GM12878 (cell line): ENCODE measurements at regions not wholly inside any gene's neighbourhood (a gene's known extent, or its start where the extent isn't known, plus 50 kb on each side); places are given as distances from the start of the nearest gene placed in this dataset.

ENCODE experiments used
- ATAC-seq: fragments of 200-7000 bp; cut with Tn5 transposase; 3 replicates; pipeline ENCODE4 v1.9.1; 2020; ENCODE audit warnings: mild to moderate bottlenecking, moderate library complexity
- BruUV-seq: library from RNA; stranded (reverse); fragments of 400-500 nt; replicated peaks from 2 replicates; lab custom pipeline; 2021; lab: Mats Ljungman, UMichigan
- CTCF ChIA-PET: fragments of 300-600 bp; sonication (Branson Sonifier 250); formaldehyde crosslinking; extraction: SDS; loops from one replicate; lab custom pipeline; 2021; ENCODE audit warnings: inconsistent platforms; lab: Yijun Ruan, JAX
- POLR2A ChIA-PET: fragments of 350-600 bp; formaldehyde crosslinking; extraction: SDS; loops from one replicate; lab custom pipeline; 2021; ENCODE audit warnings: inconsistent platforms; lab: Charles Lee
- RAD21 ChIA-PET: fragments of 300-600 bp; sonication (Branson Sonifier 250); formaldehyde crosslinking; loops from one replicate; lab custom pipeline; 2023; ENCODE audit warnings: antibody characterized with exemption; ENCODE audit not compliant: unreplicated experiment; lab: Charles Lee
- SMC1A ChIA-PET: fragments of 300-600 bp; sonication (Branson Sonifier 250); formaldehyde crosslinking; loops from one replicate; lab custom pipeline; 2023; ENCODE audit not compliant: unreplicated experiment, uncharacterized antibody; lab: Charles Lee
- DNase-seq: peaks from one replicate; pipeline ENCODE4 v3.0.0-alpha.2; 2011; ENCODE audit warnings: low read depth, low spot score
- FAIRE-seq: peaks from 3 replicates; lab custom pipeline; 2011; peaks lifted over from hg19 to GRCh38; lab: Jason Lieb, UNC
- H2AFZ ChIP-seq: 2 replicates; pipeline ENCODE4 v1.6.0; 2011; ENCODE audit warnings: low read depth, low read length, control low read depth; ENCODE audit not compliant: control insufficient read depth
- H3K27ac ChIP-seq: 2 replicates; pipeline ENCODE4 v1.5.1; 2011; ENCODE audit warnings: control low read depth; ENCODE audit not compliant: control insufficient read depth, insufficient read depth
- H3K27me3 ChIP-seq, 2 experiments: replicated peaks in 1 of 2; 2 replicates each; pipeline versions ENCODE4 v1.6.0 to v1.6.1; 2011; ENCODE audit warnings: low read length in 1 of 2; ENCODE audit not compliant: control insufficient read depth in 2 of 2, insufficient read depth in 2 of 2
- H3K36me3 ChIP-seq, 2 experiments: 2 replicates each; pipeline ENCODE4 v1.5.1; 2011; ENCODE audit warnings: low read length in 1 of 2; ENCODE audit not compliant: control insufficient read depth in 2 of 2, insufficient read depth in 2 of 2
- H3K4me1 ChIP-seq: 2 replicates; pipeline ENCODE4 v1.6.1; 2011; ENCODE audit warnings: mild to moderate bottlenecking, low read length, moderate library complexity, mixed read lengths; ENCODE audit not compliant: control insufficient read depth, insufficient read depth
- H3K4me2 ChIP-seq: 2 replicates; pipeline ENCODE4 v1.6.0; 2011; ENCODE audit warnings: control low read depth; ENCODE audit not compliant: control insufficient read depth, insufficient read depth
- H3K4me3 ChIP-seq: fragments of 200-600 bp; sonication (generic); 2 replicates; pipeline ENCODE4 v1.5.1; 2016
- H3K79me2 ChIP-seq: 2 replicates; pipeline ENCODE4 v1.6.0; 2011; ENCODE audit warnings: low read length; ENCODE audit not compliant: control insufficient read depth, insufficient read depth
- H3K9ac ChIP-seq: 2 replicates; pipeline ENCODE4 v1.8.0; 2011; ENCODE audit warnings: low read length, control low read depth, mixed read lengths; ENCODE audit not compliant: control insufficient read depth, insufficient read depth
- H3K9me3 ChIP-seq: replicated peaks from 3 replicates; pipeline ENCODE4 v1.5.1; 2011; ENCODE audit warnings: mild to moderate bottlenecking, low read length; ENCODE audit not compliant: control insufficient read depth, insufficient read depth
- H4K20me1 ChIP-seq: 2 replicates; pipeline ENCODE4 v1.6.0; 2011; ENCODE audit not compliant: control insufficient read depth, insufficient read depth
- CBX5 ChIP-seq: sonication (generic); IDR thresholded peaks from 2 replicates; pipeline ENCODE4 v1.6.1; 2016; ENCODE audit warnings: low read depth, moderate library complexity, mild to moderate bottlenecking, inconsistent platforms
- GATAD2B ChIP-seq: fragments of 450-650 bp; conservative IDR thresholded peaks from 2 replicates; pipeline ENCODE4 v1.6.1; 2017; ENCODE audit warnings: low read depth, mild to moderate bottlenecking, moderate library complexity
- NFXL1 ChIP-seq: fragments of 450-650 bp; IDR thresholded peaks from 2 replicates; pipeline ENCODE4 v1.6.1; 2017; ENCODE audit warnings: antibody characterized with exemption, mild to moderate bottlenecking, borderline replicate concordance
- PAX8 ChIP-seq: fragments of 450-650 bp; IDR thresholded peaks from 2 replicates; pipeline ENCODE4 v1.6.1; 2017; ENCODE audit warnings: mild to moderate bottlenecking, moderate library complexity
- PRDM15 ChIP-seq: fragments of 450-650 bp; formaldehyde crosslinking; IDR thresholded peaks from 2 replicates; pipeline ENCODE4 v1.4.0; 2020; ENCODE audit warnings: mild to moderate bottlenecking, moderate library complexity
- SREBF2 ChIP-seq: IDR thresholded peaks from 2 replicates; pipeline ENCODE4 v1.6.1; 2012; ENCODE audit warnings: mild to moderate bottlenecking, low read length
- WGBS: methylation state at CpG from one replicate; pipeline ENCODE4 v1.1.6; 2016; ENCODE audit warnings: low lambda C conversion rate; ENCODE audit not compliant: insufficient replicate concordance, insufficient coverage; ENCODE audit errors: missing lambda C conversion rate; 5-methylcytosine and 5-hydroxymethylcytosine counted together
- in situ Hi-C: fragments of 300-500 bp; cut with MboI; formaldehyde crosslinking; loops from 9 replicates; pipeline ENCODE4 v1.14.3; 2018; ENCODE audit warnings: mixed read lengths
- intact Hi-C: fragments of 100-400 bp; cut with micrococcal nuclease; formaldehyde crosslinking; loops from one replicate; pipeline ENCODE4 v1.14.2; 2022; ENCODE audit not compliant: unreplicated experiment

- H3K36me3 ChIP-seq: no peaks in the 10 kb centered on the region
- no peak for FAIRE-seq
- H3K4me2 ChIP-seq: no peak overlapping the region
- no peak for DNase-seq
- CTCF ChIA-PET: no interaction called here
- no peak overlapping the region for H3K4me3 ChIP-seq
- no peak overlapping the region for H3K27ac ChIP-seq
- no peak for ATAC-seq
- H3K9ac ChIP-seq: no peak overlapping the region
- H3K79me2 ChIP-seq: no peaks in the 10 kb centered on the region
- H4K20me1 ChIP-seq: no peaks in the 10 kb centered on the region
- RAD21 ChIA-PET: no interaction called here
- SMC1A ChIA-PET: interaction anchor here (0.6 kb wide), 1 partner anchor 265 kb away, joined by 3 read pairs; no protein-coding TSS in a partner anchor
- no peaks in the 10 kb centered on the region for H3K9me3 ChIP-seq
- no peaks in the 10 kb centered on the region for H3K4me1 ChIP-seq
- no peak for TF ChIP-seq PRDM15
- no peak overlapping the region for H2AFZ ChIP-seq
- H3K27me3 ChIP-seq: no peaks in the 10 kb centered on the region
- BruUV-seq: no TSS peak
- intact Hi-C loops (no loop called here), in situ Hi-C loops (no loop called here)
- POLR2A ChIA-PET: no interaction called here
- WGBS: 12% methylated on average over 8 of the region's 8 CpGs
These were observed 284.5 kb upstream of the ARGLU1 start for GRCh38 chr13:106852436-106852835.

- H3K27ac ChIP-seq: no peak overlapping the region
- ChIA-PET POLR2A (no interaction called here), CTCF (no interaction called here), RAD21 (no interaction called here), SMC1A (no interaction called here)
- H3K36me3 ChIP-seq: no peaks in the 10 kb centered on the region
- H3K9ac ChIP-seq: no peak overlapping the region
- no peak for ATAC-seq
- no peak for FAIRE-seq
- H3K9me3 ChIP-seq: no peaks in the 10 kb centered on the region
- BruUV-seq: no TSS peak
- intact Hi-C loops (no loop called here), in situ Hi-C loops (no loop called here)
- no peaks in the 10 kb centered on the region for H3K27me3 ChIP-seq
- H4K20me1 ChIP-seq: no peaks in the 10 kb centered on the region
- no peak overlapping the region for H3K4me3 ChIP-seq
- H3K4me1 ChIP-seq: no peaks in the 10 kb centered on the region
- no peak for DNase-seq
- no peak overlapping the region for H2AFZ ChIP-seq
- TF ChIP-seq GATAD2B: no peak
- no peak for TF ChIP-seq SREBF2
- TF ChIP-seq NFXL1: no peak
- no peak for TF ChIP-seq CBX5
- no peak for TF ChIP-seq PAX8
- no peaks in the 10 kb centered on the region for H3K79me2 ChIP-seq
- H3K4me2 ChIP-seq: no peak overlapping the region
- WGBS: 31% methylated on average over 7 of the region's 7 CpGs
These were observed 283.2 kb upstream of the ARGLU1 start for GRCh38 chr13:106850973-106851650.
